ENCODE measurements at regions not wholly inside any gene's neighbourhood (a gene's known extent, or its start where the extent isn't known, plus 50 kb on each side); places are given as distances from the start of the nearest gene placed in this dataset.
"Not testable (repeated sequence)": the region's sequence is repeated elsewhere in the genome, so short reads cannot be mapped to it uniquely, and the experiment has no call there.

GRCh38 chr3:22372292-22373062 lies 621.5 kb upstream of the ZNF385D start:
- Histone ChIP-seq H3K9me3 (ENCODE audit: control insufficient read depth in 2 of 3, low read length in 3 of 3) (no peaks in the 10 kb centered on the region), H3K36me3 (ENCODE audit: control insufficient read depth in 2 of 3, insufficient read depth in 3 of 3, low read length in 3 of 3) (no peaks in the 10 kb centered on the region), H3K4me1 (ENCODE audit: control insufficient read depth in 2 of 2, insufficient read depth in 2 of 2, low read length in 2 of 2) (no peaks in the 10 kb centered on the region), H3K4me3 (ENCODE audit: low read length) (no peak overlapping the region), H3K27ac (ENCODE audit: low read depth, low read length) (no peak overlapping the region), H3K27me3 (ENCODE audit: control insufficient read depth in 2 of 2, insufficient read depth in 2 of 2, low read length in 2 of 2) (no peaks in the 10 kb centered on the region)
- Mint-ChIP-seq H3K4me3 (peak overlapping the region in 2 of 10 donors; percentile 1 to 3), H3K9me3 (peaks cover 0 to 20% (median 4%) of the 10 kb centered on the region in 11 donors), H3K27ac (no peak overlapping the region), H3K27me3 (peaks cover 21 to 37% (median 31%) of the 10 kb centered on the region in 5 donors), H3K4me1 (peaks cover 0 to 5% (median 0%) of the 10 kb centered on the region in 7 donors), H3K36me3 (peaks cover 0 to 16% (median 0%) of the 10 kb centered on the region in 5 donors)
- intact Hi-C loops (cut with micrococcal nuclease), result no loop called here
- ChIA-PET CTCF (no interaction called here), POLR2A (no interaction called here)
- ATAC-seq (no peak), DNase-seq (no peak)

GRCh38 chr3:22373182-22373581 lies 622.2 kb upstream of the ZNF385D start:
- H3K9me3 ChIP-seq (ENCODE audit: control insufficient read depth in 2 of 3, low read length in 3 of 3), result no peaks in the 10 kb centered on the region
- Mint-ChIP-seq H3K27ac (no peak overlapping the region), H3K4me1 (peaks cover 0 to 5% (median 0%) of the 10 kb centered on the region in 7 donors), H3K36me3 (peaks cover 0 to 16% (median 0%) of the 10 kb centered on the region in 5 donors), H3K4me3 (peak overlapping the region in 3 of 10 donors; percentile 1 to 5 (median 3)), H3K9me3 (peaks cover 0 to 20% (median 5%) of the 10 kb centered on the region in 11 donors), H3K27me3 (peaks cover 21 to 37% (median 31%) of the 10 kb centered on the region in 5 donors)
- no peak overlapping the region for H3K4me3 ChIP-seq (ENCODE audit: low read length)
- DNase-seq (no peak), ATAC-seq (no peak)
- H3K36me3 ChIP-seq (ENCODE audit: control insufficient read depth in 2 of 3, insufficient read depth in 3 of 3, low read length in 3 of 3), result no peaks in the 10 kb centered on the region
- no peaks in the 10 kb centered on the region for H3K27me3 ChIP-seq (ENCODE audit: control insufficient read depth in 2 of 2, insufficient read depth in 2 of 2, low read length in 2 of 2)
- H3K27ac ChIP-seq (ENCODE audit: low read depth, low read length), result no peak overlapping the region
- ChIA-PET CTCF (no interaction called here), POLR2A (no interaction called here)
- intact Hi-C loops (cut with micrococcal nuclease), result no loop called here
- no peaks in the 10 kb centered on the region for H3K4me1 ChIP-seq (ENCODE audit: control insufficient read depth in 2 of 2, insufficient read depth in 2 of 2, low read length in 2 of 2)

- peaks cover 0 to 20% (median 0%) of the 10 kb centered on the region in 5 donors for H3K36me3 Mint-ChIP-seq
- H3K4me3 Mint-ChIP-seq, result no peak overlapping the region
- intact Hi-C loops (cut with micrococcal nuclease), result no loop called here
- H3K27me3 Mint-ChIP-seq, result peaks cover 21 to 37% (median 31%) of the 10 kb centered on the region in 5 donors
- ChIA-PET POLR2A (no interaction called here), CTCF (no interaction called here)
- no peaks in the 10 kb centered on the region for H3K4me1 ChIP-seq (ENCODE audit: control insufficient read depth in 2 of 2, insufficient read depth in 2 of 2, low read length in 2 of 2)
- no peaks in the 10 kb centered on the region for H3K36me3 ChIP-seq (ENCODE audit: control insufficient read depth in 2 of 3, insufficient read depth in 3 of 3, low read length in 3 of 3)
- H3K9me3 Mint-ChIP-seq, result peaks cover 0 to 20% (median 5%) of the 10 kb centered on the region in 11 donors
- no peak overlapping the region for H3K4me3 ChIP-seq (ENCODE audit: low read length)
- DNase-seq, result no peak
- no peaks in the 10 kb centered on the region for H3K9me3 ChIP-seq (ENCODE audit: control insufficient read depth in 2 of 3, low read length in 3 of 3)
- no peak overlapping the region for H3K27ac ChIP-seq (ENCODE audit: low read depth, low read length)
- H3K4me1 Mint-ChIP-seq, result peaks cover 0 to 5% (median 0%) of the 10 kb centered on the region in 7 donors
- H3K27me3 ChIP-seq (ENCODE audit: control insufficient read depth in 2 of 2, insufficient read depth in 2 of 2, low read length in 2 of 2), result no peaks in the 10 kb centered on the region
- no peak for ATAC-seq
- no peak overlapping the region for H3K27ac Mint-ChIP-seq
These were observed 622.8 kb upstream of the ZNF385D start for GRCh38 chr3:22373827-22374226.

- ChIA-PET CTCF (no interaction called here), POLR2A (no interaction called here)
- Histone ChIP-seq H3K27ac (ENCODE audit: low read depth, low read length) (no peak overlapping the region), H3K27me3 (ENCODE audit: control insufficient read depth in 2 of 2, insufficient read depth in 2 of 2, low read length in 2 of 2) (no peaks in the 10 kb centered on the region), H3K9me3 (ENCODE audit: control insufficient read depth in 2 of 3, low read length in 3 of 3) (no peaks in the 10 kb centered on the region), H3K4me3 (ENCODE audit: low read length) (no peak overlapping the region), H3K4me1 (ENCODE audit: control insufficient read depth in 2 of 2, insufficient read depth in 2 of 2, low read length in 2 of 2) (no peaks in the 10 kb centered on the region), H3K36me3 (ENCODE audit: control insufficient read depth in 2 of 3, insufficient read depth in 3 of 3, low read length in 3 of 3) (no peaks in the 10 kb centered on the region)
- Mint-ChIP-seq H3K4me3 (no peak overlapping the region), H3K27ac (no peak overlapping the region), H3K4me1 (peaks cover 0 to 5% (median 3%) of the 10 kb centered on the region in 7 donors), H3K36me3 (peaks cover 0 to 12% (median 0%) of the 10 kb centered on the region in 5 donors), H3K27me3 (peaks cover 8 to 23% (median 16%) of the 10 kb centered on the region in 5 donors), H3K9me3 (peaks cover 0 to 14% (median 7%) of the 10 kb centered on the region in 11 donors)
- ATAC-seq (no peak), DNase-seq (no peak)
- intact Hi-C loops (cut with micrococcal nuclease), result no loop called here
These were observed 626.4 kb upstream of the ZNF385D start for GRCh38 chr3:22377421-22377820.

GRCh38 chr3:22378869-22379268 lies 627.9 kb upstream of the ZNF385D start:
- peaks cover 0 to 10% (median 4%) of the 10 kb centered on the region in 11 donors for H3K9me3 Mint-ChIP-seq
- Histone ChIP-seq H3K27ac (ENCODE audit: low read depth, low read length) (no peak overlapping the region), H3K4me3 (ENCODE audit: low read length) (no peak overlapping the region), H3K4me1 (ENCODE audit: control insufficient read depth in 2 of 2, insufficient read depth in 2 of 2, low read length in 2 of 2) (no peaks in the 10 kb centered on the region), H3K27me3 (ENCODE audit: control insufficient read depth in 2 of 2, insufficient read depth in 2 of 2, low read length in 2 of 2) (no peaks in the 10 kb centered on the region), H3K9me3 (ENCODE audit: control insufficient read depth in 2 of 3, low read length in 3 of 3) (no peaks in the 10 kb centered on the region), H3K36me3 (ENCODE audit: control insufficient read depth in 2 of 3, insufficient read depth in 3 of 3, low read length in 3 of 3) (no peaks in the 10 kb centered on the region)
- CTCF ChIA-PET, result no interaction called here
- H3K27ac Mint-ChIP-seq, result no peak overlapping the region
- no peak overlapping the region for H3K4me3 Mint-ChIP-seq
- DNase-seq (no peak), ATAC-seq (no peak)
- peaks cover 0 to 7% (median 0%) of the 10 kb centered on the region in 5 donors for H3K36me3 Mint-ChIP-seq
- peaks cover 0 to 3% (median 0%) of the 10 kb centered on the region in 7 donors for H3K4me1 Mint-ChIP-seq
- H3K27me3 Mint-ChIP-seq, result peaks cover 0 to 11% (median 4%) of the 10 kb centered on the region in 5 donors
- POLR2A ChIA-PET, result no interaction called here
- intact Hi-C loops (cut with micrococcal nuclease), result no loop called here

GRCh38 chr3:22380253-22380652 lies 629.2 kb upstream of the ZNF385D start:
- Histone ChIP-seq H3K27me3 (ENCODE audit: control insufficient read depth in 2 of 2, insufficient read depth in 2 of 2, low read length in 2 of 2) (no peaks in the 10 kb centered on the region), H3K36me3 (ENCODE audit: control insufficient read depth in 2 of 3, insufficient read depth in 3 of 3, low read length in 3 of 3) (no peaks in the 10 kb centered on the region), H3K27ac (ENCODE audit: low read depth, low read length) (no peak overlapping the region), H3K9me3 (ENCODE audit: control insufficient read depth in 2 of 3, low read length in 3 of 3) (no peaks in the 10 kb centered on the region), H3K4me3 (ENCODE audit: low read length) (no peak overlapping the region), H3K4me1 (ENCODE audit: control insufficient read depth in 2 of 2, insufficient read depth in 2 of 2, low read length in 2 of 2) (no peaks in the 10 kb centered on the region)
- no peak for ATAC-seq
- Mint-ChIP-seq H3K27me3 (peaks cover 0 to 8% (median 0%) of the 10 kb centered on the region in 5 donors), H3K36me3 (peaks cover 0 to 7% (median 0%) of the 10 kb centered on the region in 5 donors), H3K4me1 (peaks cover 0 to 3% (median 0%) of the 10 kb centered on the region in 7 donors), H3K9me3 (peaks cover 0 to 10% (median 4%) of the 10 kb centered on the region in 11 donors), H3K27ac (no peak overlapping the region), H3K4me3 (no peak overlapping the region)
- intact Hi-C loops (cut with micrococcal nuclease), result no loop called here
- CTCF ChIA-PET, result no interaction called here
- POLR2A ChIA-PET, result no interaction called here
- no peak for DNase-seq

GRCh38 chr3:22381564-22381963 lies 630.6 kb upstream of the ZNF385D start:
- H3K4me3 Mint-ChIP-seq, result peak overlapping the region in 3 of 10 donors; percentile 18 to 51 (median 27)
- H3K27ac Mint-ChIP-seq, result peak overlapping the region in 1 of 9 donors; percentile 68
- CTCF ChIA-PET; H3K36me3 ChIP-seq (ENCODE audit: control insufficient read depth in 2 of 3, insufficient read depth in 3 of 3, low read length in 3 of 3); H3K4me3 ChIP-seq (ENCODE audit: low read length); H3K4me1 ChIP-seq (ENCODE audit: control insufficient read depth in 2 of 2, insufficient read depth in 2 of 2, low read length in 2 of 2); H3K27ac ChIP-seq (ENCODE audit: low read depth, low read length); H3K36me3 Mint-ChIP-seq; ATAC-seq; H3K27me3 ChIP-seq (ENCODE audit: control insufficient read depth in 2 of 2, insufficient read depth in 2 of 2, low read length in 2 of 2); POLR2A ChIA-PET; H3K9me3 ChIP-seq (ENCODE audit: control insufficient read depth in 2 of 3, low read length in 3 of 3); H3K27me3 Mint-ChIP-seq; H3K4me1 Mint-ChIP-seq; intact Hi-C loops (cut with micrococcal nuclease): not testable (repeated sequence)
- DNase-seq, result peak in 4 of 9 donors; percentile 1 to 13 (median 2)
- peaks cover under 1 to 10% (median 4%) of the 10 kb centered on the region in 11 donors for H3K9me3 Mint-ChIP-seq

Data from naive thymus-derived CD4-positive, alpha-beta T cell (primary cell).